ENCODE measurements at regions not wholly inside any gene's neighbourhood (a gene's known extent, or its start where the extent isn't known, plus 50 kb on each side); places are given as distances from the start of the nearest gene placed in this dataset.

GRCh38 chr6:220312-220711 is 72.0 kb upstream of the DUSP22 start:
- H3K4me3 ChIP-seq (ENCODE audit: low read length in 2 of 2) = no peak overlapping the region

DNA sequence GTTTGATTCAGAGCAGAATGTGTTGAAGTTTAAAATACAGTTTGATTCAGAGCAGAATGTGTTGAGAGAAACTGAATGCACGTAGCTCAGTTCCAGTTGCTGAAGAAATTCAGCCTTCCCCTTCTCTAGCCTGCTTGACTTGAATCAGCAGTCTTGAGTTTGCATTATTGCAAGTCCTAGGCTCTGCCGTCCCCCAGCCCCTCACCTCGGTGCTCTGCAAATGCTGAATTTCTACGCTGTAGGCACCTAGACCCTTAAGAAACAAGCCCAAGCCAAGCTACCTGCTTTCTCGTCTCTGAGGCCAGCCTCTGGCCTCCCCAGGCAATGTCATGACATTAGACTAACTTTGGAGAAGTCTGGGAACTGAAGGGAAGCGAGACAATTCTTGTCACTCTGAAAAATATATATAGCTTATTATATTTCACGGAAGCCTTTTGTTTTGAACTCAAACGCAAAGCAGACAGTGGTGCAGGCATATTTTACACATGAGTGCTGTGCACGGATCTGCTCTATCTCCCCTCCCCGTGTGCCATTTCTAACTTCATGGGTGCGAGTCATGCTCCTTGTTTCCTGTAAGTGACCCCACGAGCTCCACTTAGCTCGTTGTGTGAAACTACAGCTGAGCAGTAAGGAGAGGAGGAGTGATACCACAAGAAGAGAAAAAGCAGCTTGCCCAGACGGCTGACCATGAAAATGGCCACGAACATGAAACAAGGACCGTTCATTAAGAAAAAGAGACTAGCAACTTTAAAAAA is 71.4 kb upstream of the DUSP22 start:
- no peak overlapping the region for H3K4me3 ChIP-seq (ENCODE audit: low read length in 2 of 2)
- H3K9me3 ChIP-seq (ENCODE audit: control insufficient read depth in 2 of 2, low read length in 2 of 2) = no peaks in the 10 kb centered on the region
- no peak overlapping the region for H3K27ac ChIP-seq (ENCODE audit: low read length)

More at GRCh38 chr6:220312-220711, 72.0 kb upstream of the DUSP22 start:
- peaks cover 13 to 16% of the 10 kb centered on the region in 2 donors for H3K27me3 ChIP-seq (ENCODE audit: control insufficient read depth in 1 of 2, insufficient read depth in 2 of 2, low read length in 2 of 2)
- H3K9ac ChIP-seq (ENCODE audit: low read length in 2 of 2) = no peak overlapping the region
- no peaks in the 10 kb centered on the region for H3K9me3 ChIP-seq (ENCODE audit: control insufficient read depth in 2 of 2, low read length in 2 of 2)
- no peaks in the 10 kb centered on the region for H3K36me3 ChIP-seq (ENCODE audit: control insufficient read depth in 2 of 2, insufficient read depth in 2 of 2, low read length in 2 of 2)
- no peak overlapping the region for H3K27ac ChIP-seq (ENCODE audit: low read length)
- H3K4me1 ChIP-seq (ENCODE audit: control insufficient read depth, insufficient read depth, low read length) = no peaks in the 10 kb centered on the region

DNA sequence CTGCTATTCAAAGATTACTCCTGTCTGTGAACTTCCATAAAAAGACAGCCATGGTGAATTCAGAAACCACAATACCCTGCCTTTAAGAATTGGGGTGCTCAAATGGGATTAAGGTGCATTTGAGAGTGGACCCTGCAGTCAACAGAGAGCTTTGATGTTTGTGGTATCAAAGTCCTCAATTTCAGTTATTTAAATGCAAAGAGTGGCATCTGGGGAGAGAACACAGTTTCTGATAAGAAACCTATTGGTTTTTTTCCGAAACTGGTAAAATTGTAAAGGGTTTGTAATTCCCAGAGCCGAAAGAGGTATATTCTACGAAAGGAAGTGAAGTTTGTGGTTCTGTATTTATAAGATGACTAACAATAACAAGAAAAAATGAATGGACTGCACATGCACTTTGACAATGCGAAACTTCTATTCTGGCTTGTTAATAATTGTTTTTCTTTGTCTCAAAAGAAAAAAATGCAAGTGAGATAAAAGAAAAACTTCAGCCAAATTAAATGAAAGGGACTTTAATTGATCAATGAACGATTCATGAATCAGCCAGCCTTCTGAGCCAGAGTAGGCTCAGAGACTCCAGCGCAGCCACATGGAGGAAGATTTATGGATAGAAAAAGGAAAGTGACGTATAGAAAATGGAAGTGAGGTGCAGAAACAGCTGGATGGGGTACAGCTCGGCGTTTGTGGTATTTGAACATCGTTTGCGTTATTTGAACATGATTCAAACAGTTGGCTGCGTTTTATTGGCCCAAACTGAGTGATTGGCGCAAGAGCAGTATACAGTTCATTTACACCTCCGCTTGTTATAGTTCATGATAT is 70.5 kb upstream of the DUSP22 start:
- Histone ChIP-seq H3K27ac (ENCODE audit: low read length) (no peak overlapping the region), H3K4me1 (ENCODE audit: control insufficient read depth, insufficient read depth, low read length) (no peaks in the 10 kb centered on the region), H3K36me3 (ENCODE audit: control insufficient read depth in 2 of 2, insufficient read depth in 2 of 2, low read length in 2 of 2) (no peaks in the 10 kb centered on the region), H3K9me3 (ENCODE audit: control insufficient read depth in 2 of 2, low read length in 2 of 2) (no peaks in the 10 kb centered on the region), H3K27me3 (ENCODE audit: control insufficient read depth in 1 of 2, insufficient read depth in 2 of 2, low read length in 2 of 2) (peaks cover 13 to 16% of the 10 kb centered on the region in 2 donors), H3K4me3 (ENCODE audit: low read length in 2 of 2) (no peak overlapping the region), H3K9ac (ENCODE audit: low read length in 2 of 2) (no peak overlapping the region)

More for the DNA sequence above, 71.4 kb upstream of the DUSP22 start:
- Histone ChIP-seq H3K36me3 (ENCODE audit: control insufficient read depth in 2 of 2, insufficient read depth in 2 of 2, low read length in 2 of 2) (no peaks in the 10 kb centered on the region), H3K9ac (ENCODE audit: low read length in 2 of 2) (no peak overlapping the region), H3K27me3 (ENCODE audit: control insufficient read depth in 1 of 2, insufficient read depth in 2 of 2, low read length in 2 of 2) (peaks cover 13 to 16% of the 10 kb centered on the region in 2 donors), H3K4me1 (ENCODE audit: control insufficient read depth, insufficient read depth, low read length) (no peaks in the 10 kb centered on the region)

DNA sequence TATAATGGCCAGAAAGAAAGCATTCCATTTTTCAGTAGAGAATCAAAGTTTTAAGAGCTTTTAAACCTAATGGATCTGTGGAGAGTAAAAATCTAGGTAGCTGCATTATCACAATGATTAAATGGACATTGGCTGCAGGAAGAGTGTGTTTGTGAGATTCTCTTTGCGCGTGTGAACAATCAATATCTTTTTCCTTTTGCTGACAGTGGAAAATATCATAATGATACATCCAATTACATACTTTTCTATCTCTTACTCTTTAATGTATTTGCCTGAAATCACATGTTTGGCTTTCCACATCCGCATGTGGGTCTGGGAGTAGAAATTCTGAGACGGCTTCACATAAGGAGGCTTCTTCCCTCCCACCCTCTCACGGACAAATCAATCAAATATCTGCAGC is 69.8 kb upstream of the DUSP22 start:
- H3K4me1 ChIP-seq (ENCODE audit: control insufficient read depth, insufficient read depth, low read length) = no peaks in the 10 kb centered on the region
- H3K36me3 ChIP-seq (ENCODE audit: control insufficient read depth in 2 of 2, insufficient read depth in 2 of 2, low read length in 2 of 2) = no peaks in the 10 kb centered on the region
- peaks cover 13 to 14% of the 10 kb centered on the region in 2 donors for H3K27me3 ChIP-seq (ENCODE audit: control insufficient read depth in 1 of 2, insufficient read depth in 2 of 2, low read length in 2 of 2)
- no peak overlapping the region for H3K4me3 ChIP-seq (ENCODE audit: low read length in 2 of 2)
- H3K27ac ChIP-seq (ENCODE audit: low read length) = no peak overlapping the region
- H3K9me3 ChIP-seq (ENCODE audit: control insufficient read depth in 2 of 2, low read length in 2 of 2) = no peaks in the 10 kb centered on the region
- H3K9ac ChIP-seq (ENCODE audit: low read length in 2 of 2) = no peak overlapping the region

- H3K9ac ChIP-seq (ENCODE audit: low read length in 2 of 2) = no peak overlapping the region
- no peaks in the 10 kb centered on the region for H3K36me3 ChIP-seq (ENCODE audit: control insufficient read depth in 2 of 2, insufficient read depth in 2 of 2, low read length in 2 of 2)
- H3K4me1 ChIP-seq (ENCODE audit: control insufficient read depth, insufficient read depth, low read length) = no peaks in the 10 kb centered on the region
- H3K9me3 ChIP-seq (ENCODE audit: control insufficient read depth in 2 of 2, low read length in 2 of 2) = no peaks in the 10 kb centered on the region
- peaks cover 11 to 13% of the 10 kb centered on the region in 2 donors for H3K27me3 ChIP-seq (ENCODE audit: control insufficient read depth in 1 of 2, insufficient read depth in 2 of 2, low read length in 2 of 2)
- no peak overlapping the region for H3K27ac ChIP-seq (ENCODE audit: low read length)
- H3K4me3 ChIP-seq (ENCODE audit: low read length in 2 of 2) = no peak overlapping the region
Measured at GRCh38 chr6:223136-223535, 69.2 kb upstream of the DUSP22 start.

DNA sequence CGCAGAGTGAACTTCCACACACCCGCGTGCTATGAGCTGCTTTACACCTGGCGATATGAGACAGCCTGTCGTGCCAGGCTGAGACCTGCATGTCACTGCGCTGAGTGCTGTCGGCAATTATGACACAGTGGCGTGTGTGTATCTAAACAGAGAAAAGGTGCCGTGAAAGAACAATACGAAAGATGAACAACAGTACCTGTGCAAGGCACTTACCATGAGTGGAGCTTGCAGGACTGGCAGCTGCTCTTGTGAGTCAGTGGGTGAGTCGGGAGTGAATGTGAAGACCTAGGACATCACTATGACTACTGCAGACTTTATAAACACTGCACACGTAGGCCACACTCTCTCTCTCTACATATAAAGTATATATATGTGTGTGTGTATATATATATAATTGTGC is 68.5 kb upstream of the DUSP22 start:
- H3K9ac ChIP-seq (ENCODE audit: low read length in 2 of 2) = no peak overlapping the region
- H3K4me1 ChIP-seq (ENCODE audit: control insufficient read depth, insufficient read depth, low read length) = no peaks in the 10 kb centered on the region
- H3K9me3 ChIP-seq (ENCODE audit: control insufficient read depth in 2 of 2, low read length in 2 of 2) = no peaks in the 10 kb centered on the region
- H3K4me3 ChIP-seq (ENCODE audit: low read length in 2 of 2) = no peak overlapping the region
- H3K27me3 ChIP-seq (ENCODE audit: control insufficient read depth in 1 of 2, insufficient read depth in 2 of 2, low read length in 2 of 2) = peaks cover 9 to 13% of the 10 kb centered on the region in 2 donors
- H3K27ac ChIP-seq (ENCODE audit: low read length) = no peak overlapping the region
- no peaks in the 10 kb centered on the region for H3K36me3 ChIP-seq (ENCODE audit: control insufficient read depth in 2 of 2, insufficient read depth in 2 of 2, low read length in 2 of 2)

DNA sequence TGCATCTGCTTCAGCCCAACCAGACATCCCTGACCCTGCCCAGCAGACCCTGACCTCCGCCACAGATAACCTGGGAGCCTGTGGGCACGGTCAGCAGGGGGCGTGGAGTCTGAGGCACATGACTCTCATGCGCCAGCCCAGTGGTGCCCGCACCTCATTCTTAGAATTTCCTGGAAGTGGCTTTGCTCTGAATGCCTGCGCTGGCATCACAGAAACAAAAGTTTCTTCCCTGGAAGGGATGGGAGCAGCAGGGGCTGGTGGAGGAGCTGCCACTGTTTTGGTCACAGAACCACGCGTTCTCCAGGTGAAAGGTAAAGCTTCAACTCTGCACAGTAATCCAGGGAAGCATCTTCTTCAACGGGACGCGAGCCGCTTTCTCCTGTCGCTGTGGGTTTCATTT is 67.9 kb upstream of the DUSP22 start:
- H3K27ac ChIP-seq (ENCODE audit: low read length) = no peak overlapping the region

DNA sequence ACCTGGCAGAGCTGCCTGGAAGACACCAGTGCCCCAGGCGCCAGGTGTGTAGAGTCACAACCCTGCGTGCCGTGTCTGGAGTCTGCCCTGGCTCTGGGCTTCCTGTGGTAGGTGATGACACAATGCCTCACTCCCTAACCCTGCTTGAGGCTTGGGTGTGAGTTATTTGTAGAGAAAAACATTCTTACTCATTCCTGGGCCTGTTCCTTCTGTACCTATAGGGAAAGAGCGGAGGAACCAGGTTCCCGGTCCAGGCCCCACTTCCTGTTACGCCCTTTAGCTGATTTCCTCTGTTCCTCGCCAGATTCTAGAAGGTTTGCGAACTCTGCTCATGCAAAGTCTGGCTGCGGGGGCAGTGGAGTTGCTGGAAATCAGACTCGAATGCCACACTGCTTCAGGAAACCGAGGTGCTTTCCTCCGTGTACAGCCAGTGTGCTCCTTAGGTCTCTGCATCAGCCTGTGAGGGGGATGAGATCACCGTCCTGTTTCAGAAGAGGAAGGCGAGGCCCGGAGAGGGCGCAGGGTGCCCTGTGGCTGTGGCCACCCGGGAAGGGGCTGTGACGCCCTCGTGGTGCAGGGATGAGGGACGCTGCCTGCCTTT is 67.1 kb upstream of the DUSP22 start:
- peaks cover 2 to 4% of the 10 kb centered on the region in 2 donors for H3K27me3 ChIP-seq (ENCODE audit: control insufficient read depth in 1 of 2, insufficient read depth in 2 of 2, low read length in 2 of 2)
- no peak overlapping the region for H3K27ac ChIP-seq (ENCODE audit: low read length)
- H3K9ac ChIP-seq (ENCODE audit: low read length in 2 of 2) = no peak overlapping the region
- H3K36me3 ChIP-seq (ENCODE audit: control insufficient read depth in 2 of 2, insufficient read depth in 2 of 2, low read length in 2 of 2) = no peaks in the 10 kb centered on the region
- H3K9me3 ChIP-seq (ENCODE audit: control insufficient read depth in 2 of 2, low read length in 2 of 2) = no peaks in the 10 kb centered on the region
- no peaks in the 10 kb centered on the region for H3K4me1 ChIP-seq (ENCODE audit: control insufficient read depth, insufficient read depth, low read length)
- H3K4me3 ChIP-seq (ENCODE audit: low read length in 2 of 2) = no peak overlapping the region

More for the DNA sequence above, 67.9 kb upstream of the DUSP22 start:
- Histone ChIP-seq H3K27me3 (ENCODE audit: control insufficient read depth in 1 of 2, insufficient read depth in 2 of 2, low read length in 2 of 2) (peaks cover 8 to 10% of the 10 kb centered on the region in 2 donors), H3K4me3 (ENCODE audit: low read length in 2 of 2) (no peak overlapping the region), H3K4me1 (ENCODE audit: control insufficient read depth, insufficient read depth, low read length) (no peaks in the 10 kb centered on the region), H3K36me3 (ENCODE audit: control insufficient read depth in 2 of 2, insufficient read depth in 2 of 2, low read length in 2 of 2) (no peaks in the 10 kb centered on the region), H3K9ac (ENCODE audit: low read length in 2 of 2) (no peak overlapping the region), H3K9me3 (ENCODE audit: control insufficient read depth in 2 of 2, low read length in 2 of 2) (no peaks in the 10 kb centered on the region)

GRCh38 chr6:225907-226306 is 66.4 kb upstream of the DUSP22 start:
- Histone ChIP-seq H3K4me3 (ENCODE audit: low read length in 2 of 2) (no peak overlapping the region), H3K36me3 (ENCODE audit: control insufficient read depth in 2 of 2, insufficient read depth in 2 of 2, low read length in 2 of 2) (no peaks in the 10 kb centered on the region), H3K27ac (ENCODE audit: low read length) (no peak overlapping the region), H3K9me3 (ENCODE audit: control insufficient read depth in 2 of 2, low read length in 2 of 2) (no peaks in the 10 kb centered on the region), H3K27me3 (ENCODE audit: control insufficient read depth in 1 of 2, insufficient read depth in 2 of 2, low read length in 2 of 2) (peaks cover 0 to 4% of the 10 kb centered on the region in 2 donors), H3K4me1 (ENCODE audit: control insufficient read depth, insufficient read depth, low read length) (no peaks in the 10 kb centered on the region), H3K9ac (ENCODE audit: low read length in 2 of 2) (no peak overlapping the region)

- Histone ChIP-seq H3K4me3 (ENCODE audit: low read length in 2 of 2) (no peak overlapping the region), H3K4me1 (ENCODE audit: control insufficient read depth, insufficient read depth, low read length) (no peaks in the 10 kb centered on the region), H3K27me3 (ENCODE audit: control insufficient read depth in 1 of 2, insufficient read depth in 2 of 2, low read length in 2 of 2) (no peaks in the 10 kb centered on the region), H3K36me3 (ENCODE audit: control insufficient read depth in 2 of 2, insufficient read depth in 2 of 2, low read length in 2 of 2) (no peaks in the 10 kb centered on the region), H3K9ac (ENCODE audit: low read length in 2 of 2) (no peak overlapping the region), H3K9me3 (ENCODE audit: control insufficient read depth in 2 of 2, low read length in 2 of 2) (no peaks in the 10 kb centered on the region), H3K27ac (ENCODE audit: low read length) (no peak overlapping the region)
Measured at GRCh38 chr6:226516-227073, 65.7 kb upstream of the DUSP22 start.
